IMR-90 (cell line): ENCODE measurements at regions not wholly inside any gene's neighbourhood (a gene's known extent, or its start where the extent isn't known, plus 50 kb on each side); places are given as distances from the start of the nearest gene placed in this dataset.

Experiments
- ATAC-seq: fragments of 200-7000 bp; cut with Tn5 transposase; 2 replicates; pipeline ENCODE4 v1.9.1; 2020; ENCODE audit warnings: low read depth, mild to moderate bottlenecking, moderate library complexity
- BruUV-seq: library from RNA; stranded (reverse); fragments of 400-500 nt; replicated peaks from 2 replicates; lab custom pipeline; 2021; lab: Mats Ljungman, UMichigan
- CTCF ChIA-PET: fragments of 300-600 bp; formaldehyde crosslinking; extraction: SDS; loops from one replicate; lab custom pipeline; 2021; ENCODE audit warnings: antibody characterized with exemption; lab: Yijun Ruan, JAX
- POLR2A ChIA-PET: fragments of 300-600 bp; sonication (Branson Sonifier 250); formaldehyde crosslinking; loops from one replicate; lab custom pipeline; 2022; ENCODE audit warnings: antibody characterized with exemption; ENCODE audit not compliant: unreplicated experiment; lab: Charles Lee
- DNase-seq: peaks from one replicate; pipeline ENCODE4 v3.0.0; 2013
- H2AFZ ChIP-seq: replicated peaks from 2 replicates; pipeline ENCODE3; 2013; ENCODE audit warnings: low read length, mild to moderate bottlenecking; ENCODE audit not compliant: poor library complexity
- H2AK5ac ChIP-seq: 2 replicates; pipeline ENCODE4 v1.6.1; 2013; ENCODE audit warnings: low read depth, low read length, inconsistent platforms
- H2AK9ac ChIP-seq: replicated peaks from 2 replicates; pipeline ENCODE3; 2013; ENCODE audit warnings: mild to moderate bottlenecking, low read depth, low read length, moderate library complexity; ENCODE audit not compliant: poor library complexity
- H2BK120ac ChIP-seq: 2 replicates; pipeline ENCODE4 v1.6.1; 2013; ENCODE audit warnings: low read depth, low read length, inconsistent platforms
- H2BK15ac ChIP-seq: 3 replicates; pipeline ENCODE4 v1.6.1; 2013; ENCODE audit warnings: low read depth, low read length, inconsistent platforms
- H2BK20ac ChIP-seq: 2 replicates; pipeline ENCODE4 v1.6.1; 2013; ENCODE audit warnings: low read depth, mild to moderate bottlenecking, inconsistent platforms, low read length, moderate library complexity
- H2BK5ac ChIP-seq: 2 replicates; pipeline ENCODE4 v1.6.1; 2013; ENCODE audit warnings: mild to moderate bottlenecking, low read depth, low read length, inconsistent platforms; ENCODE audit not compliant: poor library complexity, severe bottlenecking
- H3K14ac ChIP-seq: replicated peaks from 2 replicates; pipeline ENCODE4 v1.6.1; 2013; ENCODE audit warnings: low read depth, low read length, inconsistent platforms
- H3K18ac ChIP-seq: 2 replicates; pipeline ENCODE4 v1.6.1; 2013; ENCODE audit warnings: low read depth, low read length, control low read depth
- H3K23ac ChIP-seq: 2 replicates; pipeline ENCODE4 v1.6.1; 2013; ENCODE audit warnings: low read depth, low read length, inconsistent platforms
- H3K27ac ChIP-seq: 2 replicates; pipeline ENCODE4 v1.5.1; 2013; ENCODE audit warnings: mild to moderate bottlenecking, control low read depth, low read length; ENCODE audit not compliant: insufficient read depth
- H3K27me3 ChIP-seq: 2 replicates; pipeline ENCODE4 v1.6.1; 2013; ENCODE audit warnings: low read length; ENCODE audit not compliant: control insufficient read depth, insufficient read depth
- H3K36me3 ChIP-seq: 2 replicates; pipeline ENCODE4 v1.6.1; 2013; ENCODE audit warnings: low read length, mixed read lengths; ENCODE audit not compliant: control insufficient read depth, insufficient read depth
- H3K4ac ChIP-seq: 2 replicates; pipeline ENCODE4 v1.6.1; 2013; ENCODE audit warnings: low read depth, low read length, inconsistent platforms
- H3K4me1 ChIP-seq: 2 replicates; pipeline ENCODE4 v1.6.1; 2013; ENCODE audit warnings: low read length, mixed read lengths; ENCODE audit not compliant: control insufficient read depth, insufficient read depth
- H3K4me2 ChIP-seq: 2 replicates; pipeline ENCODE4 v1.6.1; 2013; ENCODE audit warnings: low read depth, mild to moderate bottlenecking, control low read depth, low read length, moderate library complexity
- H3K4me3 ChIP-seq: 2 replicates; pipeline ENCODE4 v1.5.1; 2013; ENCODE audit warnings: low read depth, mild to moderate bottlenecking, control low read depth, low read length, moderate library complexity; ENCODE audit not compliant: insufficient read depth
- H3K56ac ChIP-seq: 2 replicates; pipeline ENCODE4 v1.6.1; 2013; ENCODE audit warnings: low read length, inconsistent platforms; ENCODE audit not compliant: insufficient read depth; ENCODE audit errors: extremely low read depth
- H3K79me1 ChIP-seq, 2 experiments: 2 replicates each; pipeline ENCODE4 v1.6.1; 2013; ENCODE audit warnings: low read length in 2 of 2, inconsistent platforms in 1 of 2, low read depth in 1 of 2
- H3K9ac ChIP-seq: 2 replicates; pipeline ENCODE4 v1.6.1; 2013; ENCODE audit warnings: low read depth, low read length, control low read depth
- H3K9me1 ChIP-seq: 2 replicates; pipeline ENCODE4 v1.6.1; 2013; ENCODE audit warnings: low read length, inconsistent platforms; ENCODE audit not compliant: insufficient read depth
- H3K9me3 ChIP-seq: 2 replicates; pipeline ENCODE4 v1.6.1; 2013; ENCODE audit warnings: low read length; ENCODE audit not compliant: control insufficient read depth, insufficient read depth
- H4K20me1 ChIP-seq: 2 replicates; pipeline ENCODE4 v1.6.1; 2013; ENCODE audit warnings: low read length, inconsistent platforms; ENCODE audit not compliant: insufficient read depth
- H4K5ac ChIP-seq: 2 replicates; pipeline ENCODE4 v1.6.1; 2013; ENCODE audit warnings: mild to moderate bottlenecking, low read depth, low read length, control low read depth
- H4K8ac ChIP-seq, 2 experiments: 2 replicates each; pipeline ENCODE4 v1.6.1; 2013; ENCODE audit warnings: low read depth in 2 of 2, low read length in 2 of 2, control low read depth in 1 of 2, inconsistent platforms in 1 of 2
- H4K91ac ChIP-seq: 2 replicates; pipeline ENCODE4 v1.6.1; 2013; ENCODE audit warnings: low read depth, low read length, inconsistent platforms; ENCODE audit not compliant: insufficient read depth
- CHD1 ChIP-seq: IDR thresholded peaks from 2 replicates; pipeline ENCODE4 v1.6.1; 2012; ENCODE audit warnings: low read depth, low read length, improper control_type of control experiment
- MXI1 ChIP-seq: IDR thresholded peaks from 2 replicates; pipeline ENCODE4 v1.6.1; 2012; ENCODE audit warnings: low read depth, mild to moderate bottlenecking, low read length, moderate library complexity, borderline replicate concordance
- POLR2A ChIP-seq: IDR thresholded peaks from 2 replicates; pipeline ENCODE4 v1.6.1; 2012; ENCODE audit warnings: mild to moderate bottlenecking, low read depth, low read length
- RCOR1 ChIP-seq: IDR thresholded peaks from 2 replicates; pipeline ENCODE4 v1.6.1; 2012; ENCODE audit warnings: mild to moderate bottlenecking, low read length, improper control_type of control experiment; ENCODE audit not compliant: insufficient replicate concordance
- SMC3 ChIP-seq: fragments of 150-350 bp; IDR thresholded peaks from 2 replicates; pipeline ENCODE4 v1.6.1; 2016; ENCODE audit warnings: low read depth, mild to moderate bottlenecking, antibody characterized with exemption, low read length, moderate library complexity
- WGBS, 2 experiments: methylation state at CpG; one replicate each; pipeline versions ENCODE4 v1.1.5 to v1.1.7; 2013; ENCODE audit warnings: missing lambda C conversion rate in 2 of 2; ENCODE audit not compliant: insufficient read length in 1 of 2; ENCODE audit errors: extremely low coverage in 2 of 2; 5-methylcytosine and 5-hydroxymethylcytosine counted together
- dilution Hi-C: fragments of 300-500 bp; cut with HindIII; formaldehyde crosslinking; loops from one replicate; pipeline ENCODE4 v1.14.3; 2018; ENCODE audit warnings: low sequenced_read_pairs; ENCODE audit not compliant: unreplicated experiment
- in situ Hi-C: fragments of 300-500 bp; cut with MboI; formaldehyde crosslinking; loops from 3 replicates; pipeline ENCODE4 v1.14.3; 2019; ENCODE audit warnings: low sequenced_read_pairs, inconsistent platforms, mixed read lengths
- intact Hi-C: fragments of 100-400 bp; cut with micrococcal nuclease; formaldehyde crosslinking; loops from 2 replicates; pipeline ENCODE4 v1.10.0; 2022

- no peak overlapping the region for H2BK15ac ChIP-seq
- in situ Hi-C loops = loop anchor here (10.0 to 25.0 kb wide), 2 partner anchors 708 to 1216 kb away; partner anchors contain the start of gene PRLH
- intact Hi-C loops = no loop called here
Measured at GRCh38 chr2:236346366-236346765, 82.2 kb upstream of the ASB18 start.

More at GRCh38 chr2:236346366-236346765, 82.2 kb upstream of the ASB18 start:
- dilution Hi-C loops = no loop called here
- WGBS, 2 experiments = no CpG with 5 or more reads among the region's 6 CpGs
- ChIA-PET CTCF (no interaction called here), POLR2A (no interaction called here)
- no peak overlapping the region for H2BK120ac ChIP-seq
- no peak overlapping the region for H3K23ac ChIP-seq
- no peaks in the 10 kb centered on the region for H3K9me3 ChIP-seq
- no peak overlapping the region for H3K27ac ChIP-seq
- no peaks in the 10 kb centered on the region for H3K4me1 ChIP-seq
- H3K4me2 ChIP-seq = no peak overlapping the region
- H3K4me3 ChIP-seq = no peak overlapping the region
- no peak overlapping the region for H2BK20ac ChIP-seq
- no peak for DNase-seq
- no peak overlapping the region for H2AFZ ChIP-seq
- no peak for TF ChIP-seq SMC3
- no peak for TF ChIP-seq POLR2A
- no peak for TF ChIP-seq RCOR1
- TF ChIP-seq MXI1 = no peak
- no peak for TF ChIP-seq CHD1
- H3K9ac ChIP-seq = no peak overlapping the region
- H3K79me1 ChIP-seq = no peaks in the 10 kb centered on the region
- no peak overlapping the region for H2BK5ac ChIP-seq
- H2AK9ac ChIP-seq = no peak overlapping the region
- no TSS peak for BruUV-seq
- no peaks in the 10 kb centered on the region for H4K20me1 ChIP-seq
- H3K36me3 ChIP-seq = no peaks in the 10 kb centered on the region
- H4K5ac ChIP-seq = no peak overlapping the region
- peaks cover 10% of the 10 kb centered on the region; the same call in 1 of the 2 replicates for H3K27me3 ChIP-seq
- no peak overlapping the region for H4K8ac ChIP-seq
- no peak overlapping the region for H3K56ac ChIP-seq
- no peak overlapping the region for H3K18ac ChIP-seq
- H3K9me1 ChIP-seq = no peaks in the 10 kb centered on the region
- H2AK5ac ChIP-seq = no peak overlapping the region
- H4K91ac ChIP-seq = no peak overlapping the region
- no peak overlapping the region for H3K14ac ChIP-seq
- H3K4ac ChIP-seq = no peak overlapping the region
- ATAC-seq = no peak
